ENCODE measurements at regions not wholly inside any gene's neighbourhood (a gene's known extent, or its start where the extent isn't known, plus 50 kb on each side); places are given as distances from the start of the nearest gene placed in this dataset.

- no peak for TF ChIP-seq CTCF (IDR thresholded peaks at IDR 0.05)
- Histone ChIP-seq H3K9ac (ENCODE audit: low read depth in 2 of 2, low read length in 2 of 2) (no peak overlapping the region), H3K4me3 (no peak overlapping the region), H3K4me1 (no peaks in the 10 kb centered on the region), H3K27ac (no peak overlapping the region), H3K27me3 (no peaks in the 10 kb centered on the region), H3K9me3 (no peaks in the 10 kb centered on the region), H3K36me3 (no peaks in the 10 kb centered on the region)
- intact Hi-C loops (cut with DNase I) = no loop called here
- DNase-seq = no peak
Measured at GRCh38 chr16:76749780-76750375, 441.1 kb upstream of the MON1B start.

- Histone ChIP-seq H3K4me1 (no peaks in the 10 kb centered on the region), H3K9ac (ENCODE audit: low read depth in 2 of 2, low read length in 2 of 2) (no peak overlapping the region), H3K27me3 (no peaks in the 10 kb centered on the region), H3K4me3 (no peak overlapping the region), H3K36me3 (no peaks in the 10 kb centered on the region), H3K9me3 (no peaks in the 10 kb centered on the region), H3K27ac (no peak overlapping the region)
- DNase-seq = no peak
- intact Hi-C loops (cut with DNase I) = no loop called here
- no peak for TF ChIP-seq CTCF (IDR thresholded peaks at IDR 0.05)
Measured at GRCh38 chr16:76755496-76755895, 435.5 kb upstream of the MON1B start.

GRCh38 chr16:76756423-76756822 lies 434.6 kb upstream of the MON1B start:
- Histone ChIP-seq H3K4me1 (no peaks in the 10 kb centered on the region), H3K36me3 (no peaks in the 10 kb centered on the region), H3K9me3 (no peaks in the 10 kb centered on the region), H3K27ac (no peak overlapping the region), H3K27me3 (no peaks in the 10 kb centered on the region), H3K9ac (ENCODE audit: low read depth in 2 of 2, low read length in 2 of 2) (no peak overlapping the region), H3K4me3 (no peak overlapping the region)
- no peak for DNase-seq
- no peak for TF ChIP-seq CTCF (IDR thresholded peaks at IDR 0.05)
- intact Hi-C loops (cut with DNase I) = no loop called here

- TF ChIP-seq CTCF (IDR thresholded peaks at IDR 0.05) = no peak
- Histone ChIP-seq H3K9me3 (no peaks in the 10 kb centered on the region), H3K27ac (no peak overlapping the region), H3K4me1 (no peaks in the 10 kb centered on the region), H3K36me3 (no peaks in the 10 kb centered on the region), H3K9ac (ENCODE audit: low read depth in 2 of 2, low read length in 2 of 2) (no peak overlapping the region), H3K27me3 (no peaks in the 10 kb centered on the region), H3K4me3 (no peak overlapping the region)
- intact Hi-C loops (cut with DNase I) = no loop called here
- DNase-seq = no peak
Measured at GRCh38 chr16:76756951-76757350, 434.0 kb upstream of the MON1B start.

- Histone ChIP-seq H3K27ac (no peak overlapping the region), H3K4me3 (no peak overlapping the region), H3K4me1 (no peaks in the 10 kb centered on the region), H3K9ac (ENCODE audit: low read depth in 2 of 2, low read length in 2 of 2) (no peak overlapping the region), H3K27me3 (no peaks in the 10 kb centered on the region), H3K9me3 (no peaks in the 10 kb centered on the region), H3K36me3 (no peaks in the 10 kb centered on the region)
- intact Hi-C loops (cut with DNase I) = no loop called here
- DNase-seq = no peak
- no peak for TF ChIP-seq CTCF (IDR thresholded peaks at IDR 0.05)
Measured at GRCh38 chr16:76766538-76766937, 424.5 kb upstream of the MON1B start.

All from colonic mucosa (tissue), 4 donors.